Stimulated activated CD8-positive, alpha-beta memory T cell treated with anti-CD3 and anti-CD28 coated beads, Interleukin-7, amount 100 ng/mL, for 4 hours (primary cell): ENCODE measurements at regions not wholly inside any gene's neighbourhood (a gene's known extent, or its start where the extent isn't known, plus 50 kb on each side); places are given as distances from the start of the nearest gene placed in this dataset.

Experiments used
- DNase-seq, 2 donors: peaks; one replicate each; pipeline ENCODE4 v3.0.0-alpha.2; 2020; ENCODE audit warnings: low read depth in 2 of 2

DNA sequence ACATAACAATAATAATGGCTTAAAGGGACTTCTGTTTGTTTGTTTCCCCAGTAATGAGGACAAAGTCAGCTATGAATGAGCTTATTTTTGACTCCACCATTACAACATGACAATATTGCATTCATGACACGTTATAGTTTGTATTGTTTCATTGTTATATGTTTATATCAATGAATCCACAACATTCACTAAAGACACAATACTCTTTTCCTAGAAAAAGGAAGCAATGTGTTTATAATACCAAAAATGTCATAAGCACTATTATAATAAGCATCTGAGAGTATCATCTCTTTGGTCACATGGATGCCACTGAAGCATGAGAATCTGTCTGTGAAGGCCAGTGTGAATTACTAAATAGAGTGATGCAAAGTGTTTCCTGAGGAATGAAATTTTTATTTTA is 1026.9 kb upstream of the C9orf72 start:
- no peak for DNase-seq

DNA sequence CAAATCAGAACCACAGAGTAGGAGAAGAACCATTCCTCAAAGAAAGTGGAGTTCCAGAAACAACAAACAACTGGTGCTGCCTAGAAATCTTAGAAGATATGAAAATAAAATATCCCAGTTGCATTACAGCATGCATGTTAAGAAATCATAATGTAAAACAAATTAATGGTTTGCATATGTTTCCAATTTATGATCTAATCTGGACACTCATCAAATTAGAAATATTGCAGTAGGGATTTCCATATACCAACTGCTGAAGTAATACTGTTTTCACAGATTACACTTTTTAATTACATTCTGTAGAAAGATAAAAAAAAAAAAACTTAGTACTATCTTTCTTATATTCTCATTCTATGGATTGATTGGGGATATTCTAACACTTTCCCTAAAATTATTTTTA is 1034.6 kb upstream of the C9orf72 start:
- DNase-seq = no peak

- DNase-seq = no peak
Measured at GRCh38 chr9:28610339-28610738, 1037.1 kb upstream of the C9orf72 start.

DNA sequence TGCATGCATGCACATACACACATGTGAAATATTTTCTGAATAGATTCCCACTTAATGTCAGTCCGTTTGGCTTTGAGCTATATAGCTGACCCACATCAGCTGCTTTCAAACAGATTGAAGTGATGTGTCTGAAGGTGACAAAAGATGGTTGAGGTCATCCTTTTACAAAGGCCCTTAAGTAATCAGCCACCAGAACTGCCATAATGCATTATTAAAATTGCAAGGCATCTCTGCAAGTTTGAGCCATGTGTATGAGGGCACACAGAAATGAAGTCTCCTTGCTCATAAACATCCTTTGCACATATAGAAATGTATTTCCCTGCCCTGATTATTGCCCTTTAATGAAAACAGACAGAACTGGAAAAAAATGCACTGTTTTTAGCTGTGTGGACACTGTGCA is 1043.0 kb upstream of the C9orf72 start:
- DNase-seq = no peak

DNA sequence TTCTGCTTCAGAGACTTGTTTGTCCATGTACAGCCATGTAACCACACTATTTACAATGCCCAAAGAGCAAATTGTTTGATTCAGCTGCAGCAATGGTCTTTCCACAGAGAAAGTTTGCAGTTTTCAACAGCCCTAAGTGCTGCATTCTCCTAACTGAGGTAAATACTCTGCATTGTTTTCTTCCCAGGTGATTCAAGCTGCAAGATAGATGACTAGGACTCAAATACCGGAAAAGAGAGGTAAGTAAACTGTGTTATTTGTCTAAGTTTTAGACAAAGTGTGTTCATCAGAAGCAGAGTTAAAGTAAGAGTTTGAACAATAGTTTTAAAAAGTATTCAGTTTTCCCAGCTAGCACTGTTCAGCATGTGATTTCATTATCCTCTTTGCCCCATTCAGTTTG is 1046.7 kb upstream of the C9orf72 start:
- no peak for DNase-seq

DNA sequence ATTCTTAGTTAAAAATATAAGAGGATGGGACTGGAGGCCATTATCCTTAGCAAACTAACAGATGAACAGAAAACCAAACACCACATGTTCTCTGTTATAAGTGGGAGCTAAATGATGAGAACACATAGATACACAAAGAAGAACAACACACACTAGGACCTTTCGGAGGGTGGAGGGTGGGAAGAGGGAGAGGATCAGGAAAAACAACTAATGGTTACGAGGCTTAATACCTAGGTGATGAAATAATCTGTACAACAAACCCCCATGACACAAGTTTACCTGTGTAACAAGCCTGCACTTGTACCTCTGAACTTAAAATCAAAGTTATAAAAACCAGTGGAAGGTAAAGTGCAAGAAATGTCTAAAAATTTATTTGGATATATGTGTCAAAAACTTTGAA is 1047.4 kb upstream of the C9orf72 start:
- DNase-seq = no peak

GRCh38 chr9:28624771-28625170 is 1051.5 kb upstream of the C9orf72 start:
- DNase-seq = no peak

GRCh38 chr9:28628031-28628430 is 1054.8 kb upstream of the C9orf72 start:
- no peak for DNase-seq

- no peak for DNase-seq
Measured at GRCh38 chr9:28648723-28649122, 1075.4 kb upstream of the C9orf72 start.

- DNase-seq = no peak
Measured at GRCh38 chr9:28650327-28650726, 1077.0 kb upstream of the C9orf72 start.

DNA sequence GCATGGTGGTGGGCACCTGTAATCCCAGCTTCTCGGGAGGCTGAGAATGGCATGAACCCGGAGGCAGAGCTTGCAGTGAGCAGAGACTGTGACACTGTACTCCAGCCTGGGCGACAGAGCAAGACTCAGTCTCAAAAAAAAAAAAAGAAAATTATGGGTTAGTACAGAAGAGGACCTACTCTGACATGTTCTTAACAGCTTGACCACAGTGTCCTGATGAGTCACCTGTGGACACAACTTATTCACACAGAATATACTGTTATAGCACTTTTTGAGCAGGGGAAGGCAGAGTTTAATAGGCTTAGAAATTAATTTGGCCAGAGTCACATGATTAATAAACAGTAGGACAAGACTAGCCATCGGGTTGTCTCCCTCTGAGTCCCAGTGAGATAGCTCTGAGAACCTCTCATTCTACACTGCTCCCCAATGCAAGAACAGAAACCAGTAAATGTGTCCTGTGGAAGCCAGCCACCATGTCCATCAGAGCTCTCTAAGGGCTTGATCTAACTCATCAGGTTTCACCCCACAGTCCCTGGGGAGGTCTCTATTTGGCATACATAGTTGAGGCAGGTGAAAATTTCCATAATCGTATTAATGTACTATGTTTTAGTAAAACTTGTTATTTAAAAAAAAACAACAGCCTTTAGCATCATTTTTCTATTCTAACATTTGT is 1077.9 kb upstream of the C9orf72 start:
- DNase-seq = no peak

- no peak for DNase-seq
Measured at GRCh38 chr9:28653216-28653615, 1079.9 kb upstream of the C9orf72 start.

DNA sequence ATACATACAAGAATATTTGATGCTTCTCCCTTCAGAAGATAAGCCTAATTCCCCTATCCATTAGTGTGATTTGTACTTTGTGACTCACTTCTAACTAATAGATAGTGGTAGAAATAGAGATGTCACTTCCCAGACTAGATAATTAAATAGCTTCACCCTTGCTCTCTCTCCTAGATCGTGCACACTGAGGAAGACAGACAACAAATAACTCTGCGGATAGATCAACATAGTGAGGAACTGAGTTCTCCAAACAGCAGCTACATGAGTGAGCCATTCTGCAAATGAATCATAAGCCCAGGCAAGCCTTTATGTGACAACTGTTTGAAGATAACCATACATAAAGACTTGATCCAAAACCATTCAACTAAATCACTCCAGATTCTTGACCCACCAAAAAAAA is 1083.4 kb upstream of the C9orf72 start:
- no peak for DNase-seq

DNA sequence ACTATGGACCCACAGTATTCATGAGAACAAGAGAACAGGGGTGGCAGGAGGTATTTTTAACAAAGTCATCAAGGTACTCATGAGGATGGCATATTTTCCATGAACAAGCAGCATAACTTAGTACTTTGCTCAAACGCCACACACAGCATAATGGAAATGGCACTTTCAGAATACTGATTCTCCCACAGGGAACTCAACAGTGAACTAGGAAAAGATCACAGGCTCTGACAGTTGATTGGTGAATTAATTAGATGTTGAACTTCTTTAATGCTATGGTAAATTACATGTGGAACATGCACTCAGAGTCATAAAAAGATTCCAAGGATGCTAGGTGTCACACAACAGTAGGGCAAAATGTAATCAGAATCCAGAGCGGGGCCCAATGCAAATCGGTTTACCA is 1088.6 kb upstream of the C9orf72 start:
- DNase-seq = no peak

DNA sequence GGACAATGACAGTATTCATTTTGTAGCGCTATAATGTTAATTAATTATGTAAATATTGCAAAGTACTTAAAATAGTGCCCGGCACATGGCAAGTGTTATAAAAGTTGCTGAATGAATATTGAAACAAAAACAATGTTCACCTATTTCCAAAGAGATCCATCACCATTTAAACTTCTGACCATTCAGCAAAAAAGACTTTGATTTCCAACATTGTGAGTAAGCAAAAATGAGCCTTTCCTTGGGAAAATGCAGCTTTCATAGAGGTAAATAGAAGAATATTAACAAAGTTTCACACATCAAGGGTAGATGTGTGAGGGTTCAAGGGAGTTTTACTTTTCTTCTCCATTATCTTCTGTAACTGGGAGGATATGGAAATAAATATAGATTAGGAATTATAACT is 1089.4 kb upstream of the C9orf72 start:
- DNase-seq = no peak

- no peak for DNase-seq
Measured at GRCh38 chr9:28668158-28668557, 1094.9 kb upstream of the C9orf72 start.

GRCh38 chr9:28671000-28671399 is 1097.7 kb upstream of the C9orf72 start:
- DNase-seq = no peak

GRCh38 chr9:28678097-28678496 is 1104.8 kb upstream of the C9orf72 start:
- no peak for DNase-seq

- no peak for DNase-seq
Measured at GRCh38 chr9:28688172-28688571, 1114.9 kb upstream of the C9orf72 start.

DNA sequence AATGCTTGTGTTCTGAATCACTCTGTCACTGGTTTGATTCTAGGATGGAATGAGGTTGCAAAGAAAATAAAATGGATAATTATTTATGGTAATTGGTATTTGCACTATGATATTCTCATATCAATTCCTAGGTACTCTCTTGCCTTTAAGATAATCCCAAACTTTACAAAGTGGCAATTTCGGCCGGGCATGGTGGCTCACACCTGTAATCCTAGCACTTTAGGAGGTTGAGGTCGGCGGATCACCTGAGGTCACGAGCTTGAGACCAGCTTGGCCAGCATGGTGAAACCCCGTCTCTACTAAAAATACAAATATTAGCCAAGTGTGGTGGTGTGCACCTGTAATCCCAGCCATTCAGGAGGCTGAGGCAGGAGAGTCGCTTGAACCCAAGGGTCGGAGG is 1118.7 kb upstream of the C9orf72 start:
- DNase-seq = no peak

GRCh38 chr9:28696960-28697359 is 1123.7 kb upstream of the C9orf72 start:
- no peak for DNase-seq

DNA sequence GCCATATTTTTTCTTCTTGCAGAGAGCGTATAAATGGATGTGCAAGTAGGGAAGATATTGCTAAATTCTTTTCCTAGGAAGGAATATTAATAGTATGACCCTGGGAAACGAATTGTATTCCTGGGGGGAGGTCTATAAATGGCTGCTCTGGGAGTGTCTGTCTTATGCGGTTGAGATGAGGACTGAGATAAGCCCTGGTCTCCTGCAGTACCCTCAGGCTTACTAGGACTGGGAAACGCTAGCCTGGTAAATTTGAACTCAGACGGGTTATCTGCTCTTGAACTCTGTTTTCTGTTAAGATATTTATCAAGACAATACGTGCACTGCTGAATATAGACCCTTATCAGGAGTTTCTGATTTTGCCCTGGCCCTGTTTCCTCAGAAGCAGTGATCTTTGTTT is 1126.4 kb upstream of the C9orf72 start:
- DNase-seq = no peak

- DNase-seq = no peak
Measured at GRCh38 chr9:28707616-28708015, 1134.3 kb upstream of the C9orf72 start.

DNA sequence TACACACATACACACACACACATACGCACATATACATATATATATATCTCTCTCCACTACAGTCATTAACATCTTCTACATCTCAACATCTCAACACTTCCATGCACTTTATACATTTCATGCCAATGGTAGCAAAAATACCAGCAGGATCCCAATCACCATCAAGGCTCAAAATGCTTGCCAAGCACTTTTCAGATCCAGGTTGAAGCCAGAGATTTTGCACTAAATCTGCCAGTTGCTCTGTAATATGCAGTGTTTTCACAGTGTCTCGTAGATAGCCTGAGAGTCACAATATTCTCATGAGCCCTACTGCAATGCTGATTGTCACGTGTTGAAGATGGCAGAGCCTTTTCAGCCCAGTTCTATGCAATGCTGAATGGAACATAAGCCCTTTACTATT is 1140.9 kb upstream of the C9orf72 start:
- DNase-seq = no peak
